Trophoblast cell (in vitro differentiated cells and primary cell): ENCODE measurements at regions not wholly inside any gene's neighbourhood (a gene's known extent, or its start where the extent isn't known, plus 50 kb on each side); places are given as distances from the start of the nearest gene placed in this dataset.
A peak's percentile ranks its signal among the peaks of the same experiment; 100 is the strongest.
"Not testable (repeated sequence)": the region's sequence is repeated elsewhere in the genome, so short reads cannot be mapped to it uniquely, and the experiment has no call there.

Experiments
- DNase-seq, 2 donors: peaks; one replicate each; pipeline ENCODE4 v3.0.0-alpha.2; 2016
- H2AFZ ChIP-seq: 2 replicates; pipeline ENCODE4 v1.6.1; 2013; ENCODE audit warnings: low read length, moderate library complexity, mild to moderate bottlenecking; ENCODE audit not compliant: insufficient read depth, poor library complexity
- H2AK5ac ChIP-seq: 2 replicates; pipeline ENCODE4 v1.6.1; 2013; ENCODE audit warnings: mild to moderate bottlenecking, low read length
- H2BK120ac ChIP-seq: 2 replicates; pipeline ENCODE4 v1.6.1; 2013; ENCODE audit warnings: low read length, mild to moderate bottlenecking, moderate library complexity; ENCODE audit not compliant: insufficient read depth, poor library complexity
- H2BK12ac ChIP-seq: 2 replicates; pipeline ENCODE4 v1.6.1; 2013; ENCODE audit warnings: mild to moderate bottlenecking, low read length, moderate library complexity
- H2BK5ac ChIP-seq: 2 replicates; pipeline ENCODE4 v1.6.1; 2013; ENCODE audit warnings: low read length, low read depth, moderate library complexity, mild to moderate bottlenecking; ENCODE audit not compliant: poor library complexity
- H3K14ac ChIP-seq: 2 replicates; pipeline ENCODE4 v1.6.1; 2013; ENCODE audit warnings: mild to moderate bottlenecking, low read length
- H3K18ac ChIP-seq: 2 replicates; pipeline ENCODE4 v1.6.1; 2013; ENCODE audit warnings: mild to moderate bottlenecking, low read length
- H3K23ac ChIP-seq: 2 replicates; pipeline ENCODE4 v1.6.1; 2013; ENCODE audit warnings: low read length
- H3K27ac ChIP-seq: 2 replicates; pipeline ENCODE4 v1.5.1; 2013; ENCODE audit warnings: low read depth, mild to moderate bottlenecking, inconsistent platforms, low read length, moderate library complexity
- H3K27me3 ChIP-seq: 2 replicates; pipeline ENCODE4 v1.6.1; 2013; ENCODE audit warnings: inconsistent platforms, mild to moderate bottlenecking, low read length, moderate library complexity; ENCODE audit not compliant: insufficient read depth
- H3K36me3 ChIP-seq, 2 experiments: 1 replicate in 1 of 2; 2 replicates in 1 of 2; pipeline ENCODE4 v1.6.1; 2013; ENCODE audit warnings: low read length in 2 of 2, mild to moderate bottlenecking in 2 of 2, moderate library complexity in 1 of 2; ENCODE audit not compliant: insufficient read depth in 2 of 2, control insufficient read depth in 1 of 2
- H3K4ac ChIP-seq: 2 replicates; pipeline ENCODE4 v1.6.1; 2013; ENCODE audit warnings: low read depth, mild to moderate bottlenecking, low read length, moderate library complexity
- H3K4me1 ChIP-seq, 2 experiments: 1 replicate in 1 of 2; 2 replicates in 1 of 2; pipeline ENCODE4 v1.6.1; 2013; ENCODE audit warnings: low read length in 2 of 2, mild to moderate bottlenecking in 2 of 2, moderate library complexity in 1 of 2; ENCODE audit not compliant: insufficient read depth in 2 of 2, control insufficient read depth in 1 of 2
- H3K4me2 ChIP-seq: 2 replicates; pipeline ENCODE4 v1.6.1; 2013; ENCODE audit warnings: inconsistent platforms, mild to moderate bottlenecking, low read length, moderate library complexity
- H3K4me3 ChIP-seq: 2 replicates; pipeline ENCODE4 v1.5.1; 2013; ENCODE audit warnings: mild to moderate bottlenecking, low read depth, low read length, inconsistent platforms
- H3K79me1 ChIP-seq: one replicate; pipeline ENCODE4 v1.6.1; 2013; ENCODE audit warnings: low read length
- H3K79me2 ChIP-seq: 2 replicates; pipeline ENCODE4 v1.6.1; 2013; ENCODE audit warnings: low read length, mild to moderate bottlenecking; ENCODE audit not compliant: control insufficient read depth, insufficient read depth, poor library complexity
- H3K9ac ChIP-seq: 2 replicates; pipeline ENCODE4 v1.6.1; 2013; ENCODE audit warnings: mild to moderate bottlenecking, low read length
- H3K9me3 ChIP-seq: 2 replicates; pipeline ENCODE4 v1.6.1; 2013; ENCODE audit warnings: low read depth, mild to moderate bottlenecking, control low read depth, inconsistent platforms, low read length; ENCODE audit not compliant: insufficient read depth
- H4K12ac ChIP-seq: 2 replicates; pipeline ENCODE4 v1.6.1; 2013; ENCODE audit warnings: low read depth, mild to moderate bottlenecking, low read length, moderate library complexity
- H4K8ac ChIP-seq: 2 replicates; pipeline ENCODE4 v1.6.1; 2013; ENCODE audit warnings: low read depth, mild to moderate bottlenecking, low read length, moderate library complexity
- H4K91ac ChIP-seq: one replicate; pipeline ENCODE4 v1.6.1; 2013; ENCODE audit warnings: low read depth, mild to moderate bottlenecking, low read length, moderate library complexity
- WGBS: extraction: QIAGEN DNeasy Blood & Tissue Kit; methylation state at CpG from one replicate; pipeline ENCODE4 v1.1.7; 2013; ENCODE audit warnings: missing lambda C conversion rate; ENCODE audit not compliant: insufficient read length, insufficient coverage; ENCODE audit errors: extremely low coverage; 5-methylcytosine and 5-hydroxymethylcytosine counted together

DNA sequence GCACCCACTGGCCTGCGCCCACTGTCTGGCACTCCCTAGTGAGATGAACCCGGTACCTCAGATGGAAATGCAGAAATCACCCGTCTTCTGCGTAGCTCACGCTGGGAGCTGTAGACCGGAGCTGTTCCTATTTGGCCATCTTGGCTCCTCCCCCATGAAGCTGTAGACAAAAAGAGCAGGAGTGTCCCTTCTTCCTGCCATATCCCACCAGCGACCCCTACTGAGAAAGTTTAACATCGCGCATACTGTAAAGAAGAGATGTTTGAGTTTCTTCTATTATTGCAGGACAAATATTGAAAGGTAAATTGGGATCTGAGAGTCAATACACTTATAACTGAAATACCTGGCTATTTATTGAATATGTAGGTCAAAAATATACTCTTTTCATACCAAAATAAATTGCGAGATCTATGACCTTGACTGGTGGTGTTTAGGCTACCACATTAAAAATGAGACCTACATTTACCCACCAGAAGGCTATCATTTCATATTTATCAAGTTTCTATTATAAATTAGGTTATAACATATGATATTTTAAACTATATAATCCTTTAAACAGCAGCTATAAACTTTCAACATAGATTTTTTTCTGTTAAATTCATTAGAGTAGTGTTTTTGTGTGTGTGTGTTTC lies 586.3 kb downstream of the HTR1B start:
- Histone ChIP-seq H3K27ac (no peak overlapping the region), H2BK120ac (no peak overlapping the region), H3K4me2 (no peak overlapping the region), H3K79me2 (no peaks in the 10 kb centered on the region), H4K91ac (no peak overlapping the region), H3K36me3 (peaks cover 2 to 3% of the 10 kb centered on the region in 2 experiments), H3K9me3 (no peaks in the 10 kb centered on the region), H2BK12ac (no peak overlapping the region), H3K9ac (no peak overlapping the region), H2AK5ac (no peak overlapping the region), H3K4me3 (no peak overlapping the region), H2AFZ (no peak overlapping the region), H2BK5ac (no peak overlapping the region), H4K8ac (no peak overlapping the region), H3K79me1 (no peaks in the 10 kb centered on the region), H3K14ac (no peak overlapping the region), H3K18ac (no peak overlapping the region), H3K23ac (no peak overlapping the region), H3K4ac (no peak overlapping the region), H4K12ac (no peak overlapping the region), H3K4me1 (no peaks in the 10 kb centered on the region), H3K27me3 (no peaks in the 10 kb centered on the region)
- WGBS = no CpG with 5 or more reads among the region's 10 CpGs
- DNase-seq = peak; percentile 77 to 91

GRCh38 chr6:76876430-76876829 lies 586.9 kb downstream of the HTR1B start:
- H4K12ac ChIP-seq, H3K79me1 ChIP-seq, H3K4me3 ChIP-seq, H2AFZ ChIP-seq, H3K23ac ChIP-seq, H4K91ac ChIP-seq, H2AK5ac ChIP-seq, H3K9ac ChIP-seq, H3K4me1 ChIP-seq, H4K8ac ChIP-seq, DNase-seq, H2BK12ac ChIP-seq, H3K79me2 ChIP-seq, H2BK5ac ChIP-seq, H3K4ac ChIP-seq, H3K18ac ChIP-seq, H2BK120ac ChIP-seq, H3K14ac ChIP-seq, H3K27ac ChIP-seq, H3K36me3 ChIP-seq, H3K9me3 ChIP-seq, H3K27me3 ChIP-seq, H3K4me2 ChIP-seq: not testable (repeated sequence)
- WGBS = no CpG with 5 or more reads among the region's 18 CpGs

DNA sequence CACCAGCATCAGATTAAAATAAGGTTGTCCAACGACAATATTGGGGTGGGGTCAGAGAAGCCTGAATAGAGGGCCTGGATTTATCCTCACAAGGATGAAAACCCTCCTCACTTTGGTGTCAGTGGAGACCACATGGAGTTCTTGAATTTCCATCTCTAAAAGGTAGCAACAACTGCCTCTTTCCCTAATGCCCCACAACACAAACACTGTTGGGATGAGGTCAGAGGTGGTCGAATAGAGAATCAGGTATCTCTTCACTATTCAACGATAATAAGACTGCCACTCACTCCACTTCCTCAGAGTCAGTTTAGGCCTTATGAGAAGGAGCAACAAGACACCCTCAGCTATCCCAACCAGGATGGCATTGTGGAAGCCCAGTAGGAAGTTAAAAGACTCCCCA lies 596.1 kb downstream of the HTR1B start:
- no peak overlapping the region for H3K18ac ChIP-seq
- H3K4ac ChIP-seq = no peak overlapping the region
- no peak overlapping the region for H4K91ac ChIP-seq
- H2BK12ac ChIP-seq = no peak overlapping the region
- no peak overlapping the region for H3K27ac ChIP-seq
- no peak overlapping the region for H3K14ac ChIP-seq
- H3K27me3 ChIP-seq = no peaks in the 10 kb centered on the region
- no peak overlapping the region for H3K4me3 ChIP-seq
- no peak overlapping the region for H4K8ac ChIP-seq
- no peak overlapping the region for H2AFZ ChIP-seq
- H3K23ac ChIP-seq = no peak overlapping the region
- no peak overlapping the region for H3K9ac ChIP-seq
- no peaks in the 10 kb centered on the region for H3K79me2 ChIP-seq
- no peak overlapping the region for H4K12ac ChIP-seq
- DNase-seq = no peak
- no peak overlapping the region for H3K4me2 ChIP-seq
- no CpG with 5 or more reads among the region's 3 CpGs for WGBS
- H3K4me1 ChIP-seq = no peaks in the 10 kb centered on the region
- no peak overlapping the region for H2BK120ac ChIP-seq
- no peaks in the 10 kb centered on the region for H3K79me1 ChIP-seq
- no peaks in the 10 kb centered on the region for H3K9me3 ChIP-seq
- no peak overlapping the region for H2AK5ac ChIP-seq
- no peak overlapping the region for H2BK5ac ChIP-seq
- no peaks in the 10 kb centered on the region for H3K36me3 ChIP-seq

DNA sequence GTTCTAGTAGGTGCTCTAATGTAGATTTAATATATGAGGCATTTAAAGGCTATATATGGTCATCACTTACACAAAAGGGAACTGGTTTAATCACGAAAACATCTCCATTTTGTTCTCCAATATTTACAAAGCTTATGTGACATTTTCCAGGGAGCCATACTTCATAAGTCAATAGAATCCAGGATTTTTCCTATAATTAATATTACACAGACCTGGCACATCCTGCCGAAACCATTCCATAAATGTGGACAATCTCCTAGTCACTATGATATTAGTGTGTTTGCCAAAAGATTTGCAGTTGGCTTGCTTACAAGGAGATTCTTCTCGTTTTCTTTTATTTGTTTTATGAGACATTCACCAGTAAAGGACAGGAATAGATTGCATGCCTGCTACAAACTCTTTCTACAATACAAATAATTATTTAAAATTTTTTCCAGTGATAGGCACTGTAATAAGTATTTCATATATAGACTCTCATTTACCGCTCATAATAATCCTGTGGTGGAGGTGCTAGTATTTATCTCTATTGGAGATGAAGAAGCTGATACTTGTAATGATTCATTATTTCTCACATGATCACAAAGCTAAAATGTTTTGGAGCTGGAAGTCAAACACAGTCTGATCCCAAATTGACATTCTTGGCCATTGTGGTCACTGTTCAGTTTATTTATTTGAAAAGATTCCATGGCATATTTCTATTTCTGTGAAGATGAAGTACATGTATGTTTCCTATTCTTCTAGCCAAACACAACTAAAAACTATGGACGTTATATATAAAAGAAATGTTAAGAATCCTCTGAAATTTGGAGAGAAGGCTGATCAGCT lies 597.0 kb downstream of the HTR1B start:
- no peak overlapping the region for H3K18ac ChIP-seq
- H2AFZ ChIP-seq = no peak overlapping the region
- no peak overlapping the region for H4K12ac ChIP-seq
- no peak overlapping the region for H3K4me3 ChIP-seq
- H2AK5ac ChIP-seq = no peak overlapping the region
- H3K4ac ChIP-seq = no peak overlapping the region
- H3K9ac ChIP-seq = no peak overlapping the region
- H4K91ac ChIP-seq = no peak overlapping the region
- no CpG with 5 or more reads among the region's 5 CpGs for WGBS
- H3K9me3 ChIP-seq = no peaks in the 10 kb centered on the region
- H3K79me1 ChIP-seq = no peaks in the 10 kb centered on the region
- H3K23ac ChIP-seq = no peak overlapping the region
- H3K4me2 ChIP-seq = no peak overlapping the region
- DNase-seq = no peak
- no peak overlapping the region for H3K14ac ChIP-seq
- H2BK12ac ChIP-seq = no peak overlapping the region
- H2BK120ac ChIP-seq = no peak overlapping the region
- no peaks in the 10 kb centered on the region for H3K36me3 ChIP-seq
- H3K27me3 ChIP-seq = no peaks in the 10 kb centered on the region
- H3K79me2 ChIP-seq = no peaks in the 10 kb centered on the region
- no peaks in the 10 kb centered on the region for H3K4me1 ChIP-seq
- no peak overlapping the region for H4K8ac ChIP-seq
- H3K27ac ChIP-seq = no peak overlapping the region
- no peak overlapping the region for H2BK5ac ChIP-seq
